K562 (cell line): ENCODE measurements at regions not wholly inside any gene's neighbourhood (a gene's known extent, or its start where the extent isn't known, plus 50 kb on each side); places are given as distances from the start of the nearest gene placed in this dataset.
A peak's percentile ranks its signal among the peaks of the same experiment; 100 is the strongest.

Experiments
- CHD1 ChIP-seq: fragments of 200-600 bp; sonication (generic); IDR thresholded peaks from one replicate; pipeline ENCODE4 v1.6.1; 2012; ENCODE audit warnings: mild to moderate bottlenecking, moderate library complexity, low read length, inconsistent platforms
- HDAC8 ChIP-seq: fragments of 450-650 bp; IDR thresholded peaks from 2 replicates; pipeline ENCODE4 v1.6.1; 2016; ENCODE audit warnings: mild to moderate bottlenecking, missing genetic modification characterization, moderate library complexity, missing compliant biosample characterization
- MEF2D ChIP-seq: conservative IDR thresholded peaks from 2 replicates; pipeline ENCODE4 v1.6.1; 2016; ENCODE audit warnings: low read depth, missing genetic modification characterization, missing compliant biosample characterization
- NCOA6 ChIP-seq: fragments of 450-650 bp; IDR thresholded peaks from 2 replicates; pipeline ENCODE4 v1.6.1; 2017; ENCODE audit warnings: mild to moderate bottlenecking
- POLR2AphosphoS5 ChIP-seq: IDR thresholded peaks from 2 replicates; pipeline ENCODE4 v1.6.1; 2011; ENCODE audit warnings: mild to moderate bottlenecking, low read depth, low read length, moderate library complexity; ENCODE audit not compliant: control insufficient read depth, insufficient read depth
- POLR2H ChIP-seq: IDR thresholded peaks from 2 replicates; pipeline ENCODE4 v1.6.1; 2016; ENCODE audit warnings: missing genetic modification characterization, low read depth, mild to moderate bottlenecking, control low read depth, missing compliant biosample characterization, moderate library complexity
- U2AF1 ChIP-seq: fragments of 200-400 bp; formaldehyde crosslinking; optimal IDR thresholded peaks from 2 replicates; pipeline ENCODE3; 2017; ENCODE audit warnings: mild to moderate bottlenecking, low read depth, low read length, moderate library complexity
- U2AF2 ChIP-seq: fragments of 200-400 bp; formaldehyde crosslinking; optimal IDR thresholded peaks from 2 replicates; pipeline ENCODE3; 2017; ENCODE audit warnings: low read depth, mild to moderate bottlenecking, low read length
- ZNF146 ChIP-seq: IDR thresholded peaks from one replicate; pipeline ENCODE4 v1.6.1; 2018; ENCODE audit warnings: missing compliant biosample characterization; ENCODE audit not compliant: unreplicated experiment
- TF ChIP-seq, protein P1 (sequence below), 2 experiments: fragments of 450-650 bp; formaldehyde crosslinking in 1 of 2; IDR thresholded peaks; 2 replicates each; pipeline versions ENCODE4 v1.4.0 to v1.6.1; 2014 to 2020; ENCODE audit warnings: mild to moderate bottlenecking in 2 of 2, borderline replicate concordance in 1 of 2, low read depth in 1 of 2
- TF ChIP-seq, protein P2 (sequence below): fragments of 450-650 bp; IDR thresholded peaks from 2 replicates; pipeline ENCODE4 v1.6.1; 2016
- TF ChIP-seq, protein P3 (sequence below), 2 experiments: fragments of 450-650 bp in 1 of 2; sonication (generic) in 1 of 2; formaldehyde crosslinking in 1 of 2; IDR thresholded peaks in 1 of 2; conservative IDR thresholded peaks in 1 of 2; 2 replicates each; pipeline versions ENCODE4 v1.6.1 to v1.8.1; 2016 to 2023; ENCODE audit warnings: mild to moderate bottlenecking in 2 of 2, moderate library complexity in 2 of 2, inconsistent platforms in 1 of 2, missing genetic modification reagents in 1 of 2
- TF ChIP-seq, protein P4 (sequence below): fragments of 250-450 bp; sonication (Bioruptor Pico); IDR thresholded peaks from 2 replicates; pipeline ENCODE4 v1.5.1; 2021; ENCODE audit warnings: mild to moderate bottlenecking

DNA sequence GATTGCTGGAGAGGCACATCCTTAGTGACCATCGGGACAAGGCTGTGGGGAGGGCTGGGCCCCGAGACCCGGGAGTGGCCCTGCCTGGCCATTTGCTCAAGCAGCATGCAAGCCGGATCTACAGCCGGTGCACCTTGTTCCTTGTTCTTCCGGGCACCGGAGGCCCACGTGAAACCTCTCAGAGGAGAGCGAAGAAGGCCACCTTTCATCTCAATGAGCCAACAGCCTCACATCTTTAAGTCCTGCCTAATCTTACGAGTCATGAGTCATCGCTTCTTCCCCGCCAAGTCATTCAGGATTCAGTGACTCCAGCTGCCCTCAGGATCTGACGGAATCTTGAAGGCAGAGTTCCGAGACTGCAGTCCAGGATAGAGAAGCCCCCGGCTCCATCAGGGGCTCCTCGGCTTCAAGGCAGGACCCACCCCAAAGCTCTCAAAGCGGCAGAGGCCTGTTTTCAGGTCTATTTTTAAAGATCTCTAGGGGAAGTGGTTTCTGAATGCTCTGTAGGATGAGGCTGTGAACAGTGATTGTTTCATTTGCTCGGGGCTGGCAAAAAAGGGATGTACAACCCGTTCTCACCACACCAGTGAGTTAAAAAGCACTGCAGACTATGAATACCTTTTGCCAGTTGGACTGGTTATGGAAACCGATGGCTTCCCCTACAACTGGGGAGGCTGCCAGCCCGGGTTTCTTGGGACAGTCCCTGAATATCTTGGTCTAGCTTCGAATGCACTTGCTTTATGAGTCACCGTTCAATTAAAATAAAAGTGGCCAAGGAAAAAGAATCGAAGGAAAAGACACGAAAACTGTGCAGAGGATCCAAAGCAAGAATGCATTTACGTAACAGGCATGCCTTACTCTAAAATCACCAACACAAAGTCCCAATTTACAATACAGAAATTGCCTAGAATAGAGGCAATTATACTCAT is 57.2 kb upstream of the ECHDC3 start (continued):
- TF ChIP-seq, protein P1, sequence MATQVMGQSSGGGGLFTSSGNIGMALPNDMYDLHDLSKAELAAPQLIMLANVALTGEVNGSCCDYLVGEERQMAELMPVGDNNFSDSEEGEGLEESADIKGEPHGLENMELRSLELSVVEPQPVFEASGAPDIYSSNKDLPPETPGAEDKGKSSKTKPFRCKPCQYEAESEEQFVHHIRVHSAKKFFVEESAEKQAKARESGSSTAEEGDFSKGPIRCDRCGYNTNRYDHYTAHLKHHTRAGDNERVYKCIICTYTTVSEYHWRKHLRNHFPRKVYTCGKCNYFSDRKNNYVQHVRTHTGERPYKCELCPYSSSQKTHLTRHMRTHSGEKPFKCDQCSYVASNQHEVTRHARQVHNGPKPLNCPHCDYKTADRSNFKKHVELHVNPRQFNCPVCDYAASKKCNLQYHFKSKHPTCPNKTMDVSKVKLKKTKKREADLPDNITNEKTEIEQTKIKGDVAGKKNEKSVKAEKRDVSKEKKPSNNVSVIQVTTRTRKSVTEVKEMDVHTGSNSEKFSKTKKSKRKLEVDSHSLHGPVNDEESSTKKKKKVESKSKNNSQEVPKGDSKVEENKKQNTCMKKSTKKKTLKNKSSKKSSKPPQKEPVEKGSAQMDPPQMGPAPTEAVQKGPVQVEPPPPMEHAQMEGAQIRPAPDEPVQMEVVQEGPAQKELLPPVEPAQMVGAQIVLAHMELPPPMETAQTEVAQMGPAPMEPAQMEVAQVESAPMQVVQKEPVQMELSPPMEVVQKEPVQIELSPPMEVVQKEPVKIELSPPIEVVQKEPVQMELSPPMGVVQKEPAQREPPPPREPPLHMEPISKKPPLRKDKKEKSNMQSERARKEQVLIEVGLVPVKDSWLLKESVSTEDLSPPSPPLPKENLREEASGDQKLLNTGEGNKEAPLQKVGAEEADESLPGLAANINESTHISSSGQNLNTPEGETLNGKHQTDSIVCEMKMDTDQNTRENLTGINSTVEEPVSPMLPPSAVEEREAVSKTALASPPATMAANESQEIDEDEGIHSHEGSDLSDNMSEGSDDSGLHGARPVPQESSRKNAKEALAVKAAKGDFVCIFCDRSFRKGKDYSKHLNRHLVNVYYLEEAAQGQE (IDR thresholded peaks at IDR 0.05; ENCODE audit: borderline replicate concordance), result peak; percentile 15; the same call in 1 of the 2 replicates
- TF ChIP-seq, protein P1 (CRISPR knock-in tag; IDR thresholded peaks at IDR 0.05; ENCODE audit: low read depth), result no peak
- TF ChIP-seq ZNF146 (CRISPR knock-in tag) (no peak), HDAC8 (no peak), POLR2H (tag) (no peak), NCOA6 (no peak), U2AF1 (no peak), CHD1 (no peak), U2AF2 (no peak), MEF2D (tag) (no peak), POLR2AphosphoS5 (peak; percentile 57; the same call in 1 of the 2 replicates)
- TF ChIP-seq, protein P2, sequence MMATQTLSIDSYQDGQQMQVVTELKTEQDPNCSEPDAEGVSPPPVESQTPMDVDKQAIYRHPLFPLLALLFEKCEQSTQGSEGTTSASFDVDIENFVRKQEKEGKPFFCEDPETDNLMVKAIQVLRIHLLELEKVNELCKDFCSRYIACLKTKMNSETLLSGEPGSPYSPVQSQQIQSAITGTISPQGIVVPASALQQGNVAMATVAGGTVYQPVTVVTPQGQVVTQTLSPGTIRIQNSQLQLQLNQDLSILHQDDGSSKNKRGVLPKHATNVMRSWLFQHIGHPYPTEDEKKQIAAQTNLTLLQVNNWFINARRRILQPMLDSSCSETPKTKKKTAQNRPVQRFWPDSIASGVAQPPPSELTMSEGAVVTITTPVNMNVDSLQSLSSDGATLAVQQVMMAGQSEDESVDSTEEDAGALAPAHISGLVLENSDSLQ, result peak; percentile 54
- TF ChIP-seq, protein P3, sequence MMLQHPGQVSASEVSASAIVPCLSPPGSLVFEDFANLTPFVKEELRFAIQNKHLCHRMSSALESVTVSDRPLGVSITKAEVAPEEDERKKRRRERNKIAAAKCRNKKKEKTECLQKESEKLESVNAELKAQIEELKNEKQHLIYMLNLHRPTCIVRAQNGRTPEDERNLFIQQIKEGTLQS (IDR thresholded peaks at IDR 0.05), result peak; percentile 98
- TF ChIP-seq, protein P3 (CRISPR knock-in tag; conservative IDR thresholded peaks at IDR 0.05), result no peak; the same call in 1 of the 2 replicates
- TF ChIP-seq, protein P4, sequence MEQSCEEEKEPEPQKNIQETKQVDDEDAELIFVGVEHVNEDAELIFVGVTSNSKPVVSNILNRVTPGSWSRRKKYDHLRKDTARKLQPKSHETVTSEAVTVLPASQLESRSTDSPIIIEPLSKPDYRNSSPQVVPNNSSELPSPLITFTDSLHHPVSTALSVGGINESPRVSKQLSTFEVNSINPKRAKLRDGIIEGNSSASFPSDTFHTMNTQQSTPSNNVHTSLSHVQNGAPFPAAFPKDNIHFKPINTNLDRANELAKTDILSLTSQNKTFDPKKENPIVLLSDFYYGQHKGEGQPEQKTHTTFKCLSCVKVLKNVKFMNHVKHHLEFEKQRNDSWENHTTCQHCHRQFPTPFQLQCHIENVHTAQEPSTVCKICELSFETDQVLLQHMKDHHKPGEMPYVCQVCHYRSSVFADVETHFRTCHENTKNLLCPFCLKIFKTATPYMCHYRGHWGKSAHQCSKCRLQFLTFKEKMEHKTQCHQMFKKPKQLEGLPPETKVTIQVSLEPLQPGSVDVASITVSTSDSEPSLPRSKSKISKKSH, result no peak
